HEK293 (cell line): ENCODE measurements at regions not wholly inside any gene's neighbourhood (a gene's known extent, or its start where the extent isn't known, plus 50 kb on each side); places are given as distances from the start of the nearest gene placed in this dataset.

Experiments
- CTCF ChIA-PET: fragments of 350-600 bp; formaldehyde crosslinking; extraction: SDS; loops from one replicate; lab custom pipeline; 2021; ENCODE audit warnings: antibody characterized with exemption; lab: Yijun Ruan, JAX
- POLR2A ChIA-PET: fragments of 300-600 bp; formaldehyde crosslinking; extraction: SDS; loops from one replicate; lab custom pipeline; 2020; ENCODE audit warnings: antibody characterized with exemption, inconsistent platforms; lab: Yijun Ruan, JAX
- H3K27ac ChIP-seq: fragments of 200-500 bp; sonication (Bioruptor generic); 2 replicates; pipeline ENCODE4 v1.5.1; 2014; ENCODE audit warnings: low read depth, low read length, control low read depth, inconsistent platforms; ENCODE audit errors: extremely low read depth
- H3K36me3 ChIP-seq, 2 experiments: fragments of 200-500 bp in 1 of 2; sonication (Bioruptor generic) in 1 of 2; 1 replicate in 1 of 2; 2 replicates in 1 of 2; pipeline ENCODE4 v1.5.1; 2014 to 2017; ENCODE audit warnings: inconsistent platforms in 2 of 2, low read length in 2 of 2; ENCODE audit not compliant: control insufficient read depth in 2 of 2, insufficient read depth in 1 of 2
- H3K4me1 ChIP-seq: fragments of 200-500 bp; sonication (Bioruptor generic); 2 replicates; pipeline ENCODE4 v1.5.1; 2014; ENCODE audit warnings: mild to moderate bottlenecking, low read length, inconsistent platforms; ENCODE audit not compliant: control insufficient read depth, insufficient read depth
- H3K4me3 ChIP-seq: 2 replicates; pipeline ENCODE4 v1.5.1; 2011; ENCODE audit warnings: low read depth, mild to moderate bottlenecking, control low read depth, low read length, moderate library complexity
- H3K9me3 ChIP-seq: fragments of 200-500 bp; sonication (Bioruptor generic); 2 replicates; pipeline ENCODE4 v1.5.1; 2014; ENCODE audit warnings: low read depth, low read length, inconsistent platforms; ENCODE audit not compliant: control insufficient read depth, insufficient read depth
- HOXD13 ChIP-seq: sonication (generic); formaldehyde crosslinking; IDR thresholded peaks from 2 replicates; pipeline ENCODE4 v1.8.0; 2022; ENCODE audit warnings: missing genetic modification reagents, borderline replicate concordance
- OVOL3 ChIP-seq: fragments of 450-650 bp; formaldehyde crosslinking; IDR thresholded peaks from 2 replicates; pipeline ENCODE4 v1.5.1; 2016; ENCODE audit warnings: missing biosample characterization, missing genetic modification characterization
- ZBTB1 ChIP-seq: fragments of 450-650 bp; formaldehyde crosslinking; IDR thresholded peaks from 2 replicates; pipeline ENCODE4 v1.5.1; 2016; ENCODE audit warnings: missing biosample characterization, missing genetic modification characterization
- ZNF155 ChIP-seq: fragments of 450-650 bp; formaldehyde crosslinking; IDR thresholded peaks from 2 replicates; pipeline ENCODE4 v1.5.1; 2016; ENCODE audit warnings: missing biosample characterization, missing genetic modification characterization
- ZNF157 ChIP-seq: fragments of 450-650 bp; formaldehyde crosslinking; IDR thresholded peaks from 2 replicates; pipeline ENCODE4 v1.5.1; 2016; ENCODE audit warnings: missing biosample characterization, missing genetic modification characterization
- ZNF274 ChIP-seq, 2 experiments: fragments of 200-500 bp in 1 of 2; fragments of 450-650 bp in 1 of 2; sonication (Bioruptor generic) in 1 of 2; formaldehyde crosslinking in 1 of 2; IDR thresholded peaks; 2 replicates each; pipeline versions ENCODE4 v1.5.1 to v1.6.1; 2014 to 2016; ENCODE audit warnings: borderline replicate concordance in 1 of 2, inconsistent platforms in 1 of 2, low read length in 1 of 2, missing biosample characterization in 1 of 2, missing genetic modification characterization in 1 of 2
- ZNF341 ChIP-seq: fragments of 450-650 bp; formaldehyde crosslinking; IDR thresholded peaks from 2 replicates; pipeline ENCODE4; 2016; ENCODE audit warnings: low read depth, missing biosample characterization, missing genetic modification characterization
- ZNF426 ChIP-seq: fragments of 450-650 bp; formaldehyde crosslinking; IDR thresholded peaks from 2 replicates; pipeline ENCODE4 v1.5.1; 2017; ENCODE audit warnings: missing biosample characterization, missing genetic modification characterization, mild to moderate bottlenecking, inconsistent platforms, moderate library complexity
- ZNF501 ChIP-seq: fragments of 450-650 bp; formaldehyde crosslinking; IDR thresholded peaks from 2 replicates; pipeline ENCODE4 v1.5.1; 2016; ENCODE audit warnings: missing biosample characterization, missing genetic modification characterization
- ZNF548 ChIP-seq: fragments of 450-650 bp; formaldehyde crosslinking; IDR thresholded peaks from 2 replicates; pipeline ENCODE4 v1.5.1; 2016; ENCODE audit warnings: missing biosample characterization, missing genetic modification characterization
- ZNF555 ChIP-seq: fragments of 450-650 bp; formaldehyde crosslinking; conservative IDR thresholded peaks from 2 replicates; pipeline ENCODE4 v1.5.1; 2017; ENCODE audit warnings: missing biosample characterization, mild to moderate bottlenecking, missing genetic modification characterization, inconsistent platforms
- ZNF596 ChIP-seq: fragments of 450-650 bp; IDR thresholded peaks from 2 replicates; pipeline ENCODE4 v1.5.0; 2018; ENCODE audit warnings: missing biosample characterization, mild to moderate bottlenecking, missing genetic modification characterization, moderate library complexity
- ZNF664 ChIP-seq: fragments of 450-650 bp; formaldehyde crosslinking; IDR thresholded peaks from 2 replicates; pipeline ENCODE4 v1.5.1; 2016; ENCODE audit warnings: missing biosample characterization, missing genetic modification characterization
- TF ChIP-seq, protein P1 (sequence below): fragments of 450-650 bp; formaldehyde crosslinking; IDR thresholded peaks from 2 replicates; pipeline ENCODE4 v1.5.1; 2017; ENCODE audit warnings: missing biosample characterization, missing genetic modification characterization
- TF ChIP-seq, protein P2 (sequence below): fragments of 450-650 bp; formaldehyde crosslinking; IDR thresholded peaks from 2 replicates; pipeline ENCODE4 v1.5.1; 2016; ENCODE audit warnings: missing biosample characterization, missing genetic modification characterization
- TF ChIP-seq, protein P3 (sequence below): fragments of 450-650 bp; IDR thresholded peaks from 2 replicates; pipeline ENCODE4 v1.5.1; 2018; ENCODE audit warnings: missing biosample characterization, mild to moderate bottlenecking, missing genetic modification characterization
- TF ChIP-seq, protein P4 (sequence below): fragments of 450-650 bp; formaldehyde crosslinking; IDR thresholded peaks from 2 replicates; pipeline ENCODE4 v1.5.1; 2016; ENCODE audit warnings: missing biosample characterization, missing genetic modification characterization

DNA sequence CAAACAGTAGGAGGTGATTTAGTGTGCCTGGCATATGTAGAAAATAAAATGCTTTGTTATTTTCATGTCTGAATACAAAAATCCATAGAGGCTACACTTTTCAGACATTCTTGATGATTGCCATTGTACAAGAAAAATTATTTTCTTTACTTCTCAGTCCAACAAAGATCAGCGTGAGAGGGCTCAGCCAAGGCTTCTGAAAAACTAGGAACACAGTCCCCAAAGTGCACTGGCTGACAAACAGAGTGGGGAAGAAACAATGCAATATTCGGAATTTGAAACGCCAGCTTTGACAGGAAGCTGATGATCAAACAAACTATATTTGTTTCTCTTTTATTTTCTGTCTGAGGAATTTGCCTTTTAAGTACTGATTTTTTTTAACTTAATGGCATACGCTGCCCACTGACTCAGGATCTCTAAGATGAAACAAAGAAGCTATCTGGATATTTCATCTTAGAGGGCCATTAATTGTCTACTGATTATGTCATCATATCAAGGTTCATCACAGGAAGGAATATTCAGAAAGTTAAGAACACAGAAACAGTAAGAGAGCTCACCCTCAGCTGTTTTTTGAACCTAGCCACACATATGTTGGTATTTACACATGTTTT is 197.0 kb upstream of the INHBA start:
- ChIA-PET CTCF (interaction anchor here (1.0 to 2.3 kb wide), 2 partner anchors 8 to 41 kb away, joined by 3 to 11 read pairs; no protein-coding TSS in a partner anchor), POLR2A (no interaction called here)
- H3K4me3 ChIP-seq = no peak overlapping the region

DNA sequence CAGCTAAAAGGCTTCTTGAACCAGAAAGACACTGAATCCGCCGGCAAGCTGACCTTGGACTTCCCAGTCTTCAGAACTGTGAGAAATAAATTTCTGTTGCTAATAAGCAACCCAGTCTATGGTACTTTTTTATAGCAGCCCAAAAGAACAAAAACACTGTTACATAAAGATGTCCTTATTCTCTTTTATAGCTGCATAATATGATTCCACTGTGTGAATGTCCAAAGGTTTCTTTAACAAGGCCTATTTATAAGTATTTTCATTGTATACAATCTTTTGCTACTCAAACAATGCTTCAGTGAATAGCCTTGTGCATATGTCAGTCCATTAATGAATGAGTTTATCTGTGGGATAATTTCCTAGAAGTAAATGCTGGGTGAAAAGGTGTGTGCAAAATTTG is 190.8 kb upstream of the INHBA start:
- no peak overlapping the region for H3K27ac ChIP-seq
- no peak for TF ChIP-seq ZNF596
- TF ChIP-seq ZNF155 (tag by site-specific recombination) = no peak
- TF ChIP-seq HOXD13 (CRISPR knock-in tag) = no peak
- TF ChIP-seq, all 188 proteins: peak for 0
- ChIA-PET POLR2A (no interaction called here), CTCF (no interaction called here)
- Histone ChIP-seq H3K4me3 (no peak overlapping the region), H3K36me3 (no peaks in the 10 kb centered on the region), H3K9me3 (no peaks in the 10 kb centered on the region), H3K4me1 (no peaks in the 10 kb centered on the region)

More for the DNA sequence above, 197.0 kb upstream of the INHBA start:
- Histone ChIP-seq H3K4me1 (no peaks in the 10 kb centered on the region), H3K27ac (no peak overlapping the region), H3K36me3 (no peaks in the 10 kb centered on the region), H3K9me3 (no peaks in the 10 kb centered on the region)
- TF ChIP-seq ZNF157 (tag by site-specific recombination) (no peak), ZBTB1 (tag by site-specific recombination) (no peak), ZNF548 (no peak), OVOL3 (tag by site-specific recombination) (no peak), ZNF664 (tag by site-specific recombination) (no peak), ZNF555 (no peak)
- TF ChIP-seq, protein P1, sequence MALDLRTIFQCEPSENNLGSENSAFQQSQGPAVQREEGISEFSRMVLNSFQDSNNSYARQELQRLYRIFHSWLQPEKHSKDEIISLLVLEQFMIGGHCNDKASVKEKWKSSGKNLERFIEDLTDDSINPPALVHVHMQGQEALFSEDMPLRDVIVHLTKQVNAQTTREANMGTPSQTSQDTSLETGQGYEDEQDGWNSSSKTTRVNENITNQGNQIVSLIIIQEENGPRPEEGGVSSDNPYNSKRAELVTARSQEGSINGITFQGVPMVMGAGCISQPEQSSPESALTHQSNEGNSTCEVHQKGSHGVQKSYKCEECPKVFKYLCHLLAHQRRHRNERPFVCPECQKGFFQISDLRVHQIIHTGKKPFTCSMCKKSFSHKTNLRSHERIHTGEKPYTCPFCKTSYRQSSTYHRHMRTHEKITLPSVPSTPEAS (tag by site-specific recombination) = no peak

DNA sequence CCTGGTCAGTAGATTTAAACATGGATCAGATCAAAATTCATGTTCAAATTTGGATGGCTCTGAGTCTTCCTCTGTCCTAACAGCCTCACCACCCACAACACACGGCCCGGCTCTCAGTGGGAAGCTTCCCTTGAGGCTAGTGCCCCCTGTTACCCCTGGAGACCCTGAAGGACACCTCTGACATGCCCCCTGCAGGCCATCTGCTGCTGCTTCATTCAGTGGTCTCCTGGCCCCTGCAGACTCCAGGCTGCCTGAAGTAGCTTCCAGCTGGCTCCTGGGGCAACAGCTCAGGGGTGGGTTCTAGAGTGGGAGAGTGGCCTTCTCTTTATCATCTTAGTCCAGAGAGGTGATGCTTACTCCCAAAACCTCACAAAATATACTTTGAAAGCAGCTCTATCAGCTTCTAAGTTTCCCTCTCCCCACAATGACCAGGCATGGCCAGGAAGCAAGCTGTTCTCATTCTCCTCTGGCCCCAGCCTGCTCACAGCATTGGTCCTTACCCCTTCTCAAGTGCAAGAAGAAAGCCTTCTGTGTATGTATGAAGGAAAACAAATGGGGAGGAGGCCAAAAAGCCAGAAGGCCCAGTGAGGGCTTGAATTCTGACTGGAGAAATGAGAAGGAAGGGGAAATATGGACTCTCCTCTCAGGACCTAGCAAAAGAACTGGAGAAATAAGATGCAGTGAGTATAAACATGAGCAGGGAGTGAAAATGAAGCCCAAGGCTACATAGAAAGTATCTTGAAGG is 189.6 kb upstream of the INHBA start:
- no peaks in the 10 kb centered on the region for H3K4me1 ChIP-seq
- POLR2A ChIA-PET = no interaction called here
- CTCF ChIA-PET = interaction anchor here (0.6 to 1.4 kb wide), 4 partner anchors 8 to 276 kb away, joined by 3 to 11 read pairs (median 3); no protein-coding TSS in a partner anchor
- no peak overlapping the region for H3K4me3 ChIP-seq
- H3K36me3 ChIP-seq = no peaks in the 10 kb centered on the region
- no peak overlapping the region for H3K27ac ChIP-seq
- no peaks in the 10 kb centered on the region for H3K9me3 ChIP-seq
- TF ChIP-seq, protein P2, sequence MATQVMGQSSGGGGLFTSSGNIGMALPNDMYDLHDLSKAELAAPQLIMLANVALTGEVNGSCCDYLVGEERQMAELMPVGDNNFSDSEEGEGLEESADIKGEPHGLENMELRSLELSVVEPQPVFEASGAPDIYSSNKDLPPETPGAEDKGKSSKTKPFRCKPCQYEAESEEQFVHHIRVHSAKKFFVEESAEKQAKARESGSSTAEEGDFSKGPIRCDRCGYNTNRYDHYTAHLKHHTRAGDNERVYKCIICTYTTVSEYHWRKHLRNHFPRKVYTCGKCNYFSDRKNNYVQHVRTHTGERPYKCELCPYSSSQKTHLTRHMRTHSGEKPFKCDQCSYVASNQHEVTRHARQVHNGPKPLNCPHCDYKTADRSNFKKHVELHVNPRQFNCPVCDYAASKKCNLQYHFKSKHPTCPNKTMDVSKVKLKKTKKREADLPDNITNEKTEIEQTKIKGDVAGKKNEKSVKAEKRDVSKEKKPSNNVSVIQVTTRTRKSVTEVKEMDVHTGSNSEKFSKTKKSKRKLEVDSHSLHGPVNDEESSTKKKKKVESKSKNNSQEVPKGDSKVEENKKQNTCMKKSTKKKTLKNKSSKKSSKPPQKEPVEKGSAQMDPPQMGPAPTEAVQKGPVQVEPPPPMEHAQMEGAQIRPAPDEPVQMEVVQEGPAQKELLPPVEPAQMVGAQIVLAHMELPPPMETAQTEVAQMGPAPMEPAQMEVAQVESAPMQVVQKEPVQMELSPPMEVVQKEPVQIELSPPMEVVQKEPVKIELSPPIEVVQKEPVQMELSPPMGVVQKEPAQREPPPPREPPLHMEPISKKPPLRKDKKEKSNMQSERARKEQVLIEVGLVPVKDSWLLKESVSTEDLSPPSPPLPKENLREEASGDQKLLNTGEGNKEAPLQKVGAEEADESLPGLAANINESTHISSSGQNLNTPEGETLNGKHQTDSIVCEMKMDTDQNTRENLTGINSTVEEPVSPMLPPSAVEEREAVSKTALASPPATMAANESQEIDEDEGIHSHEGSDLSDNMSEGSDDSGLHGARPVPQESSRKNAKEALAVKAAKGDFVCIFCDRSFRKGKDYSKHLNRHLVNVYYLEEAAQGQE (tag by site-specific recombination) = no peak
- TF ChIP-seq, all 188 proteins: peak for 0

DNA sequence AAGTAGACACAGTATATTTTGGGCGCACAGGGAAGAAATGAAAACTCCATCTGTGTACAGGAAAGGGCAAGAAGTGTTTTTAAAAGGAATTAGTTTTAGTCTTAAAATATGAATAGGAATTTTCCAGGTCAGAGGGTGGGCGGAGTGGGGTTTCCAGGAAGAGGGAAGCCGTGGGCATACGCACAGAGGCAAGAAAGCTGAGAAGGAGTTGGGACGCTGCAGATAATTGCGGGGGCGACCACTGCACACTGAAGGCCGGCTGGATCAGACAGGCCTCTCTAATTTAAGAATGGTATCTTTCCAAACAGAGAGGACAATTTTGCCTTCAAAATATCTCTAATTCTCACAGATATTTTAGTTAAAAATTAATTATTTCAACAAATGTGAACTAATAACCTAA is 189.1 kb upstream of the INHBA start:
- H3K4me1 ChIP-seq = no peaks in the 10 kb centered on the region
- TF ChIP-seq ZNF426 (tag by site-specific recombination) (no peak), ZNF274 (IDR thresholded peaks at IDR 0.05; ENCODE audit: low read length) (no peak), ZNF274 (tag by site-specific recombination; IDR thresholded peaks at IDR 0.05; ENCODE audit: borderline replicate concordance) (no peak), ZNF341 (tag by site-specific recombination) (no peak), ZNF501 (tag by site-specific recombination) (no peak)
- TF ChIP-seq, protein P3, sequence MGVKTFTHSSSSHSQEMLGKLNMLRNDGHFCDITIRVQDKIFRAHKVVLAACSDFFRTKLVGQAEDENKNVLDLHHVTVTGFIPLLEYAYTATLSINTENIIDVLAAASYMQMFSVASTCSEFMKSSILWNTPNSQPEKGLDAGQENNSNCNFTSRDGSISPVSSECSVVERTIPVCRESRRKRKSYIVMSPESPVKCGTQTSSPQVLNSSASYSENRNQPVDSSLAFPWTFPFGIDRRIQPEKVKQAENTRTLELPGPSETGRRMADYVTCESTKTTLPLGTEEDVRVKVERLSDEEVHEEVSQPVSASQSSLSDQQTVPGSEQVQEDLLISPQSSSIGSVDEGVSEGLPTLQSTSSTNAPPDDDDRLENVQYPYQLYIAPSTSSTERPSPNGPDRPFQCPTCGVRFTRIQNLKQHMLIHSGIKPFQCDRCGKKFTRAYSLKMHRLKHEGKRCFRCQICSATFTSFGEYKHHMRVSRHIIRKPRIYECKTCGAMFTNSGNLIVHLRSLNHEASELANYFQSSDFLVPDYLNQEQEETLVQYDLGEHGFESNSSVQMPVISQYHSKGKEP (tag by site-specific recombination) = no peak
- TF ChIP-seq, protein P4, sequence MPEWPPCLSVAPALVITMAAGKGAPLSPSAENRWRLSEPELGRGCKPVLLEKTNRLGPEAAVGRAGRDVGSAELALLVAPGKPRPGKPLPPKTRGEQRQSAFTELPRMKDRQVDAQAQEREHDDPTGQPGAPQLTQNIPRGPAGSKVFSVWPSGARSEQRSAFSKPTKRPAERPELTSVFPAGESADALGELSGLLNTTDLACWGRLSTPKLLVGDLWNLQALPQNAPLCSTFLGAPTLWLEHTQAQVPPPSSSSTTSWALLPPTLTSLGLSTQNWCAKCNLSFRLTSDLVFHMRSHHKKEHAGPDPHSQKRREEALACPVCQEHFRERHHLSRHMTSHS = no peak

More for the DNA sequence above, 189.1 kb upstream of the INHBA start:
- Histone ChIP-seq H3K36me3 (no peaks in the 10 kb centered on the region), H3K4me3 (no peak overlapping the region), H3K9me3 (no peaks in the 10 kb centered on the region), H3K27ac (no peak overlapping the region)
- ChIA-PET POLR2A (no interaction called here), CTCF (interaction anchor here (0.5 to 1.4 kb wide), 5 partner anchors 9 to 1820 kb away, joined by 3 to 11 read pairs (median 3); no protein-coding TSS in a partner anchor)
